ENCODE measurements at regions not wholly inside any gene's neighbourhood (a gene's known extent, or its start where the extent isn't known, plus 50 kb on each side); places are given as distances from the start of the nearest gene placed in this dataset.

- TF ChIP-seq CTCF (IDR thresholded peaks at IDR 0.05) (no peak), POLR2AphosphoS5 (IDR thresholded peaks at IDR 0.05) (no peak), POLR2A (IDR thresholded peaks at IDR 0.05; ENCODE audit: low read depth) (no peak), EP300 (IDR thresholded peaks at IDR 0.05) (no peak)
Observed at GRCh38 chr11:119550053-119550752, 127.2 kb upstream of the THY1 start.
